ENCODE measurements at regions not wholly inside any gene's neighbourhood (a gene's known extent, or its start where the extent isn't known, plus 50 kb on each side); places are given as distances from the start of the nearest gene placed in this dataset.
"Not testable (repeated sequence)": the region's sequence is repeated elsewhere in the genome, so short reads cannot be mapped to it uniquely, and the experiment has no call there.

DNA sequence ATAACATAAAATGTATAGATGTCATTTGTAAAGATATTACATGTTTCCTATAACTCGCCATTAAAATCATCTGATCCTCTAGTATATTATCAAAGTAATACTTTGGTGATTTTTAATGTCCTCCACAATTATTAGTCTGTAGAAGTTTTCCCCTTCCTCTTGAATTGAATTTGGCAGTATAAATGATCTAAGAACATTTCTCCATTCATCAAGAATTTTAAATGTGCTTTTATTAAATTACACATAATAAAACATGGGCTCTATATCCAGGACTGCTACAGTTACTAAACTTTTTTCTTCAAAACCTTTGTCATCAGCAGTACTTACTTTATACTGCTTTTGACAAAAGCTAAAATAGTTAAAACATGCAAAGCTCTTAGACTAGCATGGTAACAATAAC is 315.4 kb upstream of the ZC3H15 start:
- no peak overlapping the region for H3K4me3 ChIP-seq
- H3K27me3 ChIP-seq, result no peaks in the 10 kb centered on the region
- no peaks in the 10 kb centered on the region for H3K4me1 ChIP-seq
- TF ChIP-seq POLR2AphosphoS5 (IDR thresholded peaks at IDR 0.05) (no peak), EP300 (IDR thresholded peaks at IDR 0.05) (no peak), POLR2A (IDR thresholded peaks at IDR 0.05) (no peak)
- TF ChIP-seq, protein P1, sequence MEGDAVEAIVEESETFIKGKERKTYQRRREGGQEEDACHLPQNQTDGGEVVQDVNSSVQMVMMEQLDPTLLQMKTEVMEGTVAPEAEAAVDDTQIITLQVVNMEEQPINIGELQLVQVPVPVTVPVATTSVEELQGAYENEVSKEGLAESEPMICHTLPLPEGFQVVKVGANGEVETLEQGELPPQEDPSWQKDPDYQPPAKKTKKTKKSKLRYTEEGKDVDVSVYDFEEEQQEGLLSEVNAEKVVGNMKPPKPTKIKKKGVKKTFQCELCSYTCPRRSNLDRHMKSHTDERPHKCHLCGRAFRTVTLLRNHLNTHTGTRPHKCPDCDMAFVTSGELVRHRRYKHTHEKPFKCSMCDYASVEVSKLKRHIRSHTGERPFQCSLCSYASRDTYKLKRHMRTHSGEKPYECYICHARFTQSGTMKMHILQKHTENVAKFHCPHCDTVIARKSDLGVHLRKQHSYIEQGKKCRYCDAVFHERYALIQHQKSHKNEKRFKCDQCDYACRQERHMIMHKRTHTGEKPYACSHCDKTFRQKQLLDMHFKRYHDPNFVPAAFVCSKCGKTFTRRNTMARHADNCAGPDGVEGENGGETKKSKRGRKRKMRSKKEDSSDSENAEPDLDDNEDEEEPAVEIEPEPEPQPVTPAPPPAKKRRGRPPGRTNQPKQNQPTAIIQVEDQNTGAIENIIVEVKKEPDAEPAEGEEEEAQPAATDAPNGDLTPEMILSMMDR (IDR thresholded peaks at IDR 0.05), result no peak
- H3K9me3 ChIP-seq, result no peaks in the 10 kb centered on the region
- H3K27ac ChIP-seq, result no peak overlapping the region
- H3K36me3 ChIP-seq, result no peaks in the 10 kb centered on the region
- WGBS, 2 donors (ENCODE audit: low coverage in 1 of 2), result 84 to 90% methylated on average over 1 of the region's 1 CpG
- no peak for ATAC-seq

- no peak overlapping the region for H3K27ac ChIP-seq
- ATAC-seq, result no peak
- 78 to 89% methylated on average over 1 of the region's 1 CpG for WGBS, 2 donors (ENCODE audit: low coverage in 1 of 2)
These were observed 304.4 kb upstream of the ZC3H15 start for GRCh38 chr2:186181625-186182024.

GRCh38 chr2:186182366-186182765 is 303.7 kb upstream of the ZC3H15 start:
- not testable (repeated sequence) for ATAC-seq

More at GRCh38 chr2:186181625-186182024, 304.4 kb upstream of the ZC3H15 start:
- peaks cover 0 to 5% (median 0%) of the 10 kb centered on the region in 3 donors for H3K4me1 ChIP-seq
- H3K36me3 ChIP-seq, result no peaks in the 10 kb centered on the region
- TF ChIP-seq POLR2A (IDR thresholded peaks at IDR 0.05) (no peak), POLR2AphosphoS5 (IDR thresholded peaks at IDR 0.05) (no peak), EP300 (IDR thresholded peaks at IDR 0.05) (no peak)
- TF ChIP-seq, protein P1 (IDR thresholded peaks at IDR 0.05), result no peak
- H3K27me3 ChIP-seq, result no peaks in the 10 kb centered on the region
- H3K4me3 ChIP-seq, result no peak overlapping the region
- peaks cover 0 to 4% (median 0%) of the 10 kb centered on the region in 3 donors for H3K9me3 ChIP-seq

DNA sequence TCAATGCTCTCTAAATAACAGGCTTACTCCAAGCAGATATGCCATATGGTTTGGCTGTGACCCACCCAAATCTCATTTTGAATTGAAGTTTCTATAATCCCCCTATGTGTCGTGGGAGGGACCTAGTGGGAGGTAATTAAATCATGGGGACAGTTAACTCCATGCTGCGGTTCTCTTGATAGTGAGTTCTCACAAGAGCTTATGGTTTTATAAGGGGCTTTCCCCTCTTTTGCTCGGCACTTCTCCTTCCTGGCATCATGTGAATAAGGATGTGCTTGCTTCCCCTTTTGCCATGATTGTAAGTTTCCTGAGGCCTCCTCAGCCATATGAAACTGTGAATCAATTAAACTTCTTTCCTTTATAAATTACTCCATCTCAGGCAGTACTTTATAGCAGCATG is 302.7 kb upstream of the ZC3H15 start:
- Histone ChIP-seq H3K27ac (no peak overlapping the region), H3K36me3 (no peaks in the 10 kb centered on the region), H3K4me1 (peaks cover 0 to 5% (median 0%) of the 10 kb centered on the region in 3 donors), H3K4me3 (no peak overlapping the region), H3K9me3 (peaks cover 0 to 5% (median 0%) of the 10 kb centered on the region in 3 donors), H3K27me3 (no peaks in the 10 kb centered on the region)
- ATAC-seq, result no peak
- TF ChIP-seq, protein P1 (IDR thresholded peaks at IDR 0.05), result no peak
- no peak for TF ChIP-seq POLR2A (IDR thresholded peaks at IDR 0.05)
- no peak for TF ChIP-seq EP300 (IDR thresholded peaks at IDR 0.05)
- TF ChIP-seq POLR2AphosphoS5 (IDR thresholded peaks at IDR 0.05), result no peak
- 77 to 97% methylated on average over 3 of the region's 3 CpGs for WGBS, 2 donors (ENCODE audit: low coverage in 1 of 2)

More at GRCh38 chr2:186182366-186182765, 303.7 kb upstream of the ZC3H15 start:
- H3K27ac ChIP-seq, H3K9me3 ChIP-seq, H3K4me3 ChIP-seq, H3K4me1 ChIP-seq, H3K36me3 ChIP-seq, H3K27me3 ChIP-seq: not testable (repeated sequence)
- 81 to 91% methylated on average over 9 of the region's 10 CpGs for WGBS, 2 donors (ENCODE audit: low coverage in 1 of 2)

DNA sequence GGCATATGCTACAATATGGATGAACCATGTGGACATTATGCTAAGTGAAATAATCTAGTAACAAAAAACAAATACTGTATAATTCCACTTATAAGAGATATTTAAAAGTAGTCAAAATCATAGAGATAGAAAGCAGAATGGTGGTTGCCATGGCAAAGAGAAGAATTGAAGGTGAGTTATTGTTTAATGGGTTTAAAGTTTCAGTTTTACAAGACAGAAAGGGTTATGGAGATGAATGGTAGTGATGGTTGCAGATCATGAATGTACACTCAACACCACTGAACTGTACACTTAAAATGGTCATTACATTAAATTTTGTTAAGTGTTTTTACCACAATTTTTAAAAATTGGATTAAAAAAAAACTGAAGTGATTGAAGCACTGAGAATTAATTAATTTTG is 298.2 kb upstream of the ZC3H15 start:
- Histone ChIP-seq H3K4me1 (peaks cover 0 to 1% (median 0%) of the 10 kb centered on the region in 3 donors), H3K27me3 (no peaks in the 10 kb centered on the region), H3K27ac (no peak overlapping the region), H3K4me3 (no peak overlapping the region), H3K9me3 (peaks cover 0 to 5% (median 0%) of the 10 kb centered on the region in 3 donors), H3K36me3 (no peaks in the 10 kb centered on the region)
- no peak for ATAC-seq
- TF ChIP-seq, protein P1 (IDR thresholded peaks at IDR 0.05), result no peak
- TF ChIP-seq POLR2AphosphoS5 (IDR thresholded peaks at IDR 0.05) (no peak), POLR2A (IDR thresholded peaks at IDR 0.05) (no peak), EP300 (IDR thresholded peaks at IDR 0.05) (no peak)
